Upper lobe of right lung (tissue), 1 donor: ENCODE measurements at regions not wholly inside any gene's neighbourhood (a gene's known extent, or its start where the extent isn't known, plus 50 kb on each side); places are given as distances from the start of the nearest gene placed in this dataset.
A peak's percentile ranks its signal among the peaks of the same experiment; 100 is the strongest.
"Not testable (repeated sequence)": the region's sequence is repeated elsewhere in the genome, so short reads cannot be mapped to it uniquely, and the experiment has no call there.

Experiments
- ATAC-seq: fragments of 200-7000 bp; cut with Tn5 transposase; one replicate; pipeline ENCODE4 v1.9.1; 2020; ENCODE audit warnings: mild to moderate bottlenecking, moderate library complexity
- DNase-seq: peaks from one replicate; pipeline ENCODE4 v3.0.0-alpha.2; 2020
- H3K27ac ChIP-seq: fragments of 200-600 bp; one replicate; pipeline ENCODE4 v1.8.0; 2022
- H3K27me3 ChIP-seq: fragments of 200-600 bp; one replicate; pipeline ENCODE4 v1.8.0; 2022; ENCODE audit warnings: mild to moderate bottlenecking
- H3K36me3 ChIP-seq: fragments of 200-600 bp; one replicate; pipeline ENCODE4 v1.8.0; 2022
- H3K4me1 ChIP-seq: fragments of 200-600 bp; one replicate; pipeline ENCODE4 v1.8.0; 2022
- H3K4me3 ChIP-seq: fragments of 200-600 bp; one replicate; pipeline ENCODE4 v1.8.0; 2022; ENCODE audit warnings: mild to moderate bottlenecking
- H3K9me3 ChIP-seq: fragments of 200-600 bp; one replicate; pipeline ENCODE4 v1.8.0; 2022
- CTCF ChIP-seq: fragments of 200-600 bp; IDR thresholded peaks from one replicate; pipeline ENCODE4 v1.8.0; 2022; ENCODE audit warnings: antibody characterized with exemption
- intact Hi-C: fragments of 100-400 bp; cut with DNase I; formaldehyde crosslinking; loops from one replicate; pipeline ENCODE4 v1.11.0; 2022
- donor health status: DM: no; HTN: yes; CAD: no; lungs with severe emphysema.

- no peak overlapping the region for H3K27ac ChIP-seq
- H3K9me3 ChIP-seq, result no peaks in the 10 kb centered on the region
- DNase-seq (no peak), ATAC-seq (no peak)
- intact Hi-C loops, result no loop called here
- no peak for TF ChIP-seq CTCF
- H3K4me1 ChIP-seq, result no peaks in the 10 kb centered on the region
- no peak overlapping the region for H3K4me3 ChIP-seq
- H3K36me3 ChIP-seq, result no peaks in the 10 kb centered on the region
- no peaks in the 10 kb centered on the region for H3K27me3 ChIP-seq
Measured at GRCh38 chrX:906586-906985, 276.0 kb downstream of the SHOX start.

- no peak for TF ChIP-seq CTCF
- Histone ChIP-seq H3K27ac (no peak overlapping the region), H3K9me3 (no peaks in the 10 kb centered on the region), H3K4me1 (no peaks in the 10 kb centered on the region), H3K4me3 (no peak overlapping the region), H3K27me3 (no peaks in the 10 kb centered on the region), H3K36me3 (no peaks in the 10 kb centered on the region)
- no peak for DNase-seq
- peak; percentile 36 for ATAC-seq
- intact Hi-C loops, result no loop called here
Measured at GRCh38 chrX:905848-906566, 275.4 kb downstream of the SHOX start.

- ATAC-seq, result no peak
- Histone ChIP-seq H3K36me3 (no peaks in the 10 kb centered on the region), H3K27ac (no peak overlapping the region), H3K27me3 (no peaks in the 10 kb centered on the region), H3K4me1 (no peaks in the 10 kb centered on the region), H3K4me3 (no peak overlapping the region), H3K9me3 (no peaks in the 10 kb centered on the region)
- intact Hi-C loops, result no loop called here
- no peak for TF ChIP-seq CTCF
- no peak for DNase-seq
Measured at GRCh38 chrX:903116-903515, 272.5 kb downstream of the SHOX start.

GRCh38 chrX:896256-896655 lies 265.7 kb downstream of the SHOX start:
- TF ChIP-seq CTCF, result no peak
- no peak overlapping the region for H3K27ac ChIP-seq
- ATAC-seq (no peak), DNase-seq (no peak)
- intact Hi-C loops, result no loop called here
- no peak overlapping the region for H3K4me3 ChIP-seq
- no peaks in the 10 kb centered on the region for H3K4me1 ChIP-seq
- H3K27me3 ChIP-seq, result no peaks in the 10 kb centered on the region
- no peaks in the 10 kb centered on the region for H3K9me3 ChIP-seq
- H3K36me3 ChIP-seq, result no peaks in the 10 kb centered on the region

GRCh38 chrX:889966-890651 lies 259.5 kb downstream of the SHOX start:
- TF ChIP-seq CTCF, result no peak
- ATAC-seq, result no peak
- no peak overlapping the region for H3K4me3 ChIP-seq
- no peaks in the 10 kb centered on the region for H3K27me3 ChIP-seq
- no peak for DNase-seq
- no peaks in the 10 kb centered on the region for H3K4me1 ChIP-seq
- no peaks in the 10 kb centered on the region for H3K9me3 ChIP-seq
- no peak overlapping the region for H3K27ac ChIP-seq
- intact Hi-C loops, result no loop called here
- H3K36me3 ChIP-seq, result no peaks in the 10 kb centered on the region

GRCh38 chrX:887724-888123 lies 257.1 kb downstream of the SHOX start:
- ATAC-seq, H3K36me3 ChIP-seq, intact Hi-C loops, H3K4me3 ChIP-seq, H3K27me3 ChIP-seq, H3K9me3 ChIP-seq, DNase-seq, H3K4me1 ChIP-seq, H3K27ac ChIP-seq: not testable (repeated sequence)
